HG03432 (cell line): ENCODE measurements at regions not wholly inside any gene's neighbourhood (a gene's known extent, or its start where the extent isn't known, plus 50 kb on each side); places are given as distances from the start of the nearest gene placed in this dataset.

Source experiments
- ATAC-seq: cut with Tn5 transposase; IDR thresholded peaks from one replicate; pipeline ENCODE4 v1.9.1; 2021; ENCODE audit warnings: mild to moderate bottlenecking, moderate library complexity; ENCODE audit not compliant: unreplicated experiment

- ATAC-seq, result no peak
Observed at GRCh38 chr2:144086965-144087364, 433.0 kb downstream of the ZEB2 start.

- no peak for ATAC-seq
Observed at GRCh38 chr2:144085016-144085415, 434.9 kb downstream of the ZEB2 start.

GRCh38 chr2:144084114-144084661 lies 435.7 kb downstream of the ZEB2 start:
- ATAC-seq, result no peak

- ATAC-seq, result no peak
Observed at GRCh38 chr2:144083211-144083610, 436.7 kb downstream of the ZEB2 start.

GRCh38 chr2:144082777-144083176 lies 437.1 kb downstream of the ZEB2 start:
- ATAC-seq, result no peak

DNA sequence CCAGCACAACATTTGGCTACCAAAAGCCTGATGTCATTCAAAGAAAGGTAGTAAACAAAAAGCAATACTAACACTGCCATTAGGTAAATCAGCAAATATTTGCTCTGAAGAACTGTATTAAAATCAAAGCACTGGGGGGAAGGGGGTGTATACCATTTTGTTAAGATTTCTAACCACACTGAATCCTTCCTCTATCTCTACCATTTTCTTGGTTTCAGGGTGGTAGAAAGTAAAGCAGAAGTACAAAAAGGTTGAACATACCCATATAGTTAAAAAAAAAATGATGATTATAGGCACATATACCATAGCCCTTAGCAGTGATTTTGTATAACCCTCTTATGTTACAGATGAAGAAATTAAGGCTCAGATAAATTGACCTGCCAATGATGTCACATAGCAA lies 437.6 kb downstream of the ZEB2 start:
- no peak for ATAC-seq

GRCh38 chr2:144081272-144081671 lies 438.6 kb downstream of the ZEB2 start:
- no peak for ATAC-seq

- no peak for ATAC-seq
Observed at GRCh38 chr2:144079803-144080202, 440.1 kb downstream of the ZEB2 start.

GRCh38 chr2:144078802-144079724 lies 440.9 kb downstream of the ZEB2 start:
- no peak for ATAC-seq

DNA sequence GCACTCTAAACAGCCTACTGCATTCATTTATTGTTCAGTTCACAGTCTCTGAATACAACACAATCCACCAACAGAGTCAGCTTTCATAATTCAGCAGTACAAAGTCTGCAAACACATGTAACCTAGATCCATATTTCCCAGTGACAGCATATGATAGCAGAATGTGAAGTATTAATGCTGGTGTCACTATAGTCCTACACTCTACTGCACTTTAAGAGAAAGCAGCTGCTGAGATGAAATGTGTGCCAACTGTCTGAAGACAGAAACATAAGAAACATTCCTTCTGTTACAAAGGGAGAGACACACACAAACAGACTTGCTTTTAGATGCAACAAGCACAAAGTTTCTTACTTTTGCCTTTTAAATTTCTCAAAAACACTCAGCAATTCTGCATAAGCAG lies 441.8 kb downstream of the ZEB2 start:
- ATAC-seq, result no peak

DNA sequence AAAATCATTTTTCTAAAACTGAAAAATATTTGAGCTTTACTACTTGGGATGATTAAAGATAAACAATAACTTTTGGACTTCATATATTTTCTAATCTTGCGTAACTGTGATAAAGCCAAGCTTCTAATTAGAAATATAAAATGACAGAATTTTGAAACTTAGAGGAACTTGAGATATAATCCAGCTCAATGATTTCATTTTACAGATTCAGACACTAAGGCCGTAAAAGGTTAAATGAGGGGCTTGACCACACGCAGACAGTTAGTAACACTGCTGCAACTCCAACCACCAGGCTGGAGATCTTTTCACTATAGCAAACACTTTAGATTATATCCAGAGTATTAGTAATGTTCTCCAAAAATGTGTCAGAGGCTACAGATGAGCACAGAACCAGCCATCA lies 445.5 kb downstream of the ZEB2 start:
- ATAC-seq, result no peak

DNA sequence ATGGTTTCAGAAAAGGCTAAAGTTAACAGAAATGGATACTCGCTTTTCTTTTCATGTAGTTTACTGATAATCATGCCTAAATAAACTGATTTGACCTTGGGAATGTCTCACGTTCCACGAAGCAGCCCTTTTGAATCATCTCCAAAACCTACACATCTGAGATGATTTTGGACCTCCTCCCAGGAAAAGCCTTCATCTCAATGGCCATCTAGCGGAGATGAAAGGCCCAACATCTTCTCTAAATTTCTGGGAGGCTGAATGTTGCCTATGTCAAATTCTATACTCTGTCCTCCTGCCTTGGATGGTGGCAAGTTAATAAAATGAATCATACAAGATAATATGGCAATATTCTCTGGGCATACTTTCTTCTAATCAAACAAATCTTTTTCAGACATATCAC lies 448.5 kb downstream of the ZEB2 start:
- no peak for ATAC-seq

DNA sequence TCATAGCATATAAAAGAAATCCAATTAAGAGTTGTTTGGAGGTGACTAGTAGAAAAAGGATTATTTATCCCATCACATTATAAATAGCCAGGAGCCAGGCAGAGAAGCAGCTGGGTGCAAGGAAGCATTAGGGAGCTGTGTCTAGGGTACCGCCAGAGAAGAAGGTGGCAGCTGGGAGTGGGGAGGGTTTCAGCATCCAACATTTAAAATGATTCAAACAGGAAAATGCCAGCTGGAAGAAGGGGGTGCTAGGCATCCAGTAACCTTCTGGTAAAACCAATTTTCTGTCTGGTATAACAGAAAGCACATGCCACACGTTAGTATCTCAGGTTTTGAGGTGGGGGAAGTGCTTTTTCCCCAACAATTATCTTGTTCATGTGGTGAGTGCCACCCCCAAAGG lies 452.4 kb downstream of the ZEB2 start:
- no peak for ATAC-seq

- ATAC-seq, result no peak
Observed at GRCh38 chr2:144063602-144064001, 456.3 kb downstream of the ZEB2 start.

- no peak for ATAC-seq
Observed at GRCh38 chr2:144054911-144055310, 465.0 kb downstream of the ZEB2 start.

DNA sequence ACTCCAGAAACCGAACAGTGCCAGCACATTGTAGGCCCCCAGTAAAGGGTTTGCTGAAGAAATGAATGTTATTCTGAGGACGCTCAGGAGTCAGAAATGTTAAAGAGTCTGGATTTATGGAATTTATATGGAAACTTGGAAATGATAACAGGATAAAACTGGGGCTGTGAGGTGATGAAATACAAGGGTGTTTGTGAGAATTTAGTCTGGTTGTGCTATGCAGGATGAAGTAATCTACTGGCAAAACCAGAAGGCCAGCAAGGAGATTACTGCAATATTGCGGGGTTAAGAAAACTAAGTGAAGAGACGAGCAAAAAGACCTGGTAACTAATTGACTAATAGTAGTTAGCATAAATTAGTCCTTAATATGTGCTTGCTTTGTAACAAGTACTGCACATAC lies 467.8 kb downstream of the ZEB2 start:
- no peak for ATAC-seq

DNA sequence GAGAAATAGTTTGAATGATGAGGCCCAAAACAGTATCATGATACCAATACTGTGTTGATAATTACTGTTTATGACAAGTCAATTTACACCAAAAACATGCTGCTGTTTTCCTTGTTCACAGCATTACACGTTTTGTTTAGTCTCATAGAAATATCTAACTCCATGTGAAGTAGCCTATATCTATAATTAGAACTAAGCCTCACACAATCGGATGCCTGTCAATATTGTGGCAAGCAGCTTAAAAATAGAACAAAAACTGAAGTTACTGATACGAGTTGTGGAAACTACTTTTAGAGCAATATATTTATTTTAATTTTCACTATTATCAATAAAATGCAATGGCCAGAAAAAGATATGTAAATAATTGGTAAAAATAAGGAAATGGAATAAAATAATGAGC lies 470.8 kb downstream of the ZEB2 start:
- no peak for ATAC-seq

DNA sequence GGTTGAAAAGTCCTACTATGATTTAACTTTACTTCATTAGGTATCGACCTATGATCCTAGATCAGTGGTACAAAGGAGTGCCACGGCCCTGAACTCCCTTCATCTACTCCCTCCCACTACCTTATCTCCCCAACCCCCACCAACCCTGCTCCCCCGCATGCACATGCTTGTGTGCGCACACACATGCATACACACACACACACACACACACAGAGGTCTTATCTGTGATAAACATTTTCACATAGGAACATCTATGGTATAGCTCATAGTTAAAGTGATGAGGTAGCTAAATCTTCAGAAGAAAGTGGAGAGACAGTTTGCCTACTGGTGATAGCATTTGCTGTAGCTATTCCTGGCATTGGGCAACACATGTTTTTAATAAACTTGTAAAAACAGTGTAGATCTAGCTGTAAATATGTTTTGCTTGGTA lies 471.3 kb downstream of the ZEB2 start:
- ATAC-seq, result no peak

- no peak for ATAC-seq
Observed at GRCh38 chr2:144042751-144043150, 477.2 kb downstream of the ZEB2 start.

- no peak for ATAC-seq
Observed at GRCh38 chr2:144041612-144042011, 478.3 kb downstream of the ZEB2 start.

DNA sequence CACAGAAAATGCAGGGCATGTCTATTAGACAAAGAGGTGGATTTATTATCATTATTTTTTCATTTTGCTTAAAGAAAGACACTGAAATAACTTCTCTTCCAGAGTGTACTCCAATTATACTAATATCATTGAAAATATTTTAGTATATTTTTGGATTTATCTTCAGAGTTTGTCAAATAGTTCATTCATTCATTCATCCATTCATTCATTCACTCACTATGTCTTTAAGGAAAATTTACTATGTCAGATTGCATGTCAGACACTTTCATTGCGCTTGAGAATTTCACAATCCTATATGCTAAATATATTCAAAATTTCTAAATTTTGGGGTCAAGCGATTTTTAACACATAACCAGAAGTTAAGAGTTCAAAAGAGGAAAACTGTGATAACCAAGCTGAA lies 479.1 kb downstream of the ZEB2 start:
- ATAC-seq, result no peak

DNA sequence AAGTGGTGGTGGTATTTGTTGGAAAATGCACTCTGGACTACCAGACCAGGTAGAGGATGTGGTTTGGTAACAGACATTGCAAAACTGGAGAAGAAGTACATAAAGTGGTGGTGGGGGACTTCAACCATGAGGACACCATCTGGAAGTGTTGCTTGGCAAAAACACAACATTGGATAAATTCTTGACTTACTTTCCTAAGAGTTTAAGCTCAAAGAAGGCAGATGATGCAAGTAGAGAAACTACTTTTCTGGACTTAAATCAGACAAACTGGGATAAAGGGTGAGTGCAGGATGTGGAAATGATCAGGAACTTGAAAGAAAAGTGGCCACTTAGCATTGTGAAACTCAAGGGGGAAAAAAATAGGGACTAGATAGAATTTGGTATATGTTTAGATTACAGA lies 487.4 kb downstream of the ZEB2 start:
- no peak for ATAC-seq

DNA sequence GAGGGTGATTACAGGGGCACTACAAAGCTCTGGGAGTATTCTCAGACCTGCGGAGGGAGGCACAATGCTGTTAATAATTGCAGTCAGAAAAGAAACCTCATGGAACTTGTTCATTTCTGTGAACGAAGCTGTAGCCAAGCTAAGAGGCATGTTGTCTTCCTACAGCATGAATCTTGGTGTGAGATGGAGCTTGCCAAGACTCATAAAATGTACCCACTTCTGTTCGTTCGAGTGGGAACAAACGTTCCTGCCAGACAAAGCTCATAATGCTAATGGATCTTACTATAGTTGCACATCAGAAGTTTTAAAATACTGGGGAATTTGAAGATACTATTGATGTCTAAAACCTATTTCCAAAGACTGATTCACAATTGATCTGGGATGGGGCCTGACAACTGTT lies 489.1 kb downstream of the ZEB2 start:
- no peak for ATAC-seq
